ENCODE measurements at regions not wholly inside any gene's neighbourhood (a gene's known extent, or its start where the extent isn't known, plus 50 kb on each side); places are given as distances from the start of the nearest gene placed in this dataset.

- TF ChIP-seq, protein P1, sequence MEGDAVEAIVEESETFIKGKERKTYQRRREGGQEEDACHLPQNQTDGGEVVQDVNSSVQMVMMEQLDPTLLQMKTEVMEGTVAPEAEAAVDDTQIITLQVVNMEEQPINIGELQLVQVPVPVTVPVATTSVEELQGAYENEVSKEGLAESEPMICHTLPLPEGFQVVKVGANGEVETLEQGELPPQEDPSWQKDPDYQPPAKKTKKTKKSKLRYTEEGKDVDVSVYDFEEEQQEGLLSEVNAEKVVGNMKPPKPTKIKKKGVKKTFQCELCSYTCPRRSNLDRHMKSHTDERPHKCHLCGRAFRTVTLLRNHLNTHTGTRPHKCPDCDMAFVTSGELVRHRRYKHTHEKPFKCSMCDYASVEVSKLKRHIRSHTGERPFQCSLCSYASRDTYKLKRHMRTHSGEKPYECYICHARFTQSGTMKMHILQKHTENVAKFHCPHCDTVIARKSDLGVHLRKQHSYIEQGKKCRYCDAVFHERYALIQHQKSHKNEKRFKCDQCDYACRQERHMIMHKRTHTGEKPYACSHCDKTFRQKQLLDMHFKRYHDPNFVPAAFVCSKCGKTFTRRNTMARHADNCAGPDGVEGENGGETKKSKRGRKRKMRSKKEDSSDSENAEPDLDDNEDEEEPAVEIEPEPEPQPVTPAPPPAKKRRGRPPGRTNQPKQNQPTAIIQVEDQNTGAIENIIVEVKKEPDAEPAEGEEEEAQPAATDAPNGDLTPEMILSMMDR (IDR thresholded peaks at IDR 0.05): no peak
- TF ChIP-seq POLR2A (IDR thresholded peaks at IDR 0.05): no peak
Observed at GRCh38 chr16:59216291-59216690, 482.2 kb upstream of the GOT2 start.

Measured in lower leg skin (tissue), 3 donors.